Esophagus mucosa (tissue), 1 donor: ENCODE measurements at regions not wholly inside any gene's neighbourhood (a gene's known extent, or its start where the extent isn't known, plus 50 kb on each side); places are given as distances from the start of the nearest gene placed in this dataset.

ENCODE experiments used
- ATAC-seq: fragments of 200-7000 bp; cut with Tn5 transposase; one replicate; pipeline ENCODE4 v1.9.1; 2020
- donor health status: DM: yes; HTN: yes; CAD: no.

DNA sequence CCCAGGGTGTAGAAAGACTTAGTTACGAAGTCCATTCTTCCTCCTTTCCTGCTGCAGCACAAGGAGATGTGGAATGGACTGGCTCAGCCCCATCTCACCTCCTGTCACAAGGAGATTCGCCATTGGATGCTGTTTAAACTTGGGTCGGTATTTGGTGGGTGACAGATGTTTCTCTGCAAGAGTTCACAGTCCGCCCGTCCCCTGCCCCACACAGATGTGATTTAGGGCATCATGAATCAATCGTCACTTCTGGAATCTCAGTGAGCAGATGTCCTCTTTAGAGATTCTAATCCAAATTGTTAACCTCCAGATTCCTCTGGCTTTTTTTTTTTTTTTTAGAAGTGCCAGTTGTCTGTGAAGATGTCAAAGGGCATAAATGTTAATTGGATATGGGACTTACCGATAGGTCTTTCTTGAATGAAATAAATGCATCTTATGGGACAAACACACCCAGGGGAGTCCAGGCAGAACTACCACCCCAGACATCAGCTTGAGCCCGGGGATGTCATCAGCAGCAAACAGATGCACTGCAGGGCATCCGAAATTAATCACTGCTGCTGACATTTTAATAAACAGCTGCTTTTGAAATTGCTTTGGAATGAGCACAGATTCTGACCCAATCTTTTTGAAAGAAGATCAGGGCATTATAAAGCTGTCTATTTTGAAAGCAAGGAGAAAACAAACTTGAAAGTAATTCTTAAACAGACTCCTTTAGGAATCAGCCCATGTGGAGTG, 117.6 kb upstream of the CDH4 start:
- ATAC-seq, result no peak

DNA sequence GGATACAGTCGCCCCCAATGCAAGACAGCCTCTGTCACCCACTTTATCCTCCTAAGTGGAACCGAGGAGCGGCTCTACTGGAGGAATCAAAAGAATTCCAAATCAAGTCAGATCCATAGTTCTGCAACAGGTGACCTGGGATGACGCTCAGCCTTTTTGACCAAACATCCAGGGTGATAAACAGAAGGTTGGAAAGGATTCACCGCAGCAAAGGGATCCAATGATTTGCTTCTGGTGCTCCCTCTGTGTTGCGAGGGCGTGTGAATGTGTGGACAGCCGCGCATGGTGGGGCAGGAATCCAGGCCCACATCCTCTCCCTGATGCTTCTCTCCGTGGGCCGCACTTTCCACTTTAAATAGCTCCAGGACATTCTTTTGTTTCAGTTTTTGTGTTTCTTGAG, 116.8 kb upstream of the CDH4 start:
- ATAC-seq, result no peak

GRCh38 chr20:61135968-61136367, 116.1 kb upstream of the CDH4 start:
- no peak for ATAC-seq

DNA sequence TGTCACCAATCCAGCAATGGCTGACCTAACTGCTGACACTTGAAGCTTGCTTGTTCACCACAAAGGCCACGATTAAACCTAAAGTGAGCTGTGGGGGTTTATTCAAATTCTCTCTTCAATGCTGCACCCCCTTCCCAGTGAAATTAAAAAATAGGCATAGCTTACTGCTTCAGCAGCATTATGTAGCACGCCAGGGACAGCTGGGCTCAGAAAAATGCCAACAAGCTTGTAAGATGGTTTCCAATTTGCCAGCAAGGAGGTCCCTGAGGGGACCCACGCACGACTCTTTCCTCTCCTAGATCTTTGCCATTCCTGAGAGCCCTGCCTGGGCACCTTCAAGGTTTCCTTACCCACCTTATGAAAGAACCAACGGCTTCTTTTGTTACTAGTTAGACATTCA, 113.5 kb upstream of the CDH4 start:
- ATAC-seq, result no peak

DNA sequence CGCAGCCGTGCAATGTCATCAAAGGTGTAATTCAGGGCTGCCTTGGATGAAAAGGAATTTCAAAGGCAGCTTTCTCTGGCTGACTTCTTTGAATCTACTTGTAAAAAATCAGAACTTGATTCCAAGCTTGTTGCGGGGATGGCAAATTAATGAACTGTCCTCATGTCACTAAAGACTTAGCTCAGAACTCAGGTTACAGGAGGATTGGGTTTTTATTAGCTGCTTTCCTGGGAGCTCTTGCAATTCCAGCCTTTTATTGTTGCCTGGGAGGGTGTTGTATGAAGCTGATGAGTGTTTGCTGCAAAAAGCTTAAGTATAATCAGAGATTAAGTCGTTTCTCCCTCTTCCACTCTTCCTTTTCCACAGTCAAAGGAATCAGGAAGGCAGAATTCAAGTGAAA, 113.0 kb upstream of the CDH4 start:
- ATAC-seq, result no peak

DNA sequence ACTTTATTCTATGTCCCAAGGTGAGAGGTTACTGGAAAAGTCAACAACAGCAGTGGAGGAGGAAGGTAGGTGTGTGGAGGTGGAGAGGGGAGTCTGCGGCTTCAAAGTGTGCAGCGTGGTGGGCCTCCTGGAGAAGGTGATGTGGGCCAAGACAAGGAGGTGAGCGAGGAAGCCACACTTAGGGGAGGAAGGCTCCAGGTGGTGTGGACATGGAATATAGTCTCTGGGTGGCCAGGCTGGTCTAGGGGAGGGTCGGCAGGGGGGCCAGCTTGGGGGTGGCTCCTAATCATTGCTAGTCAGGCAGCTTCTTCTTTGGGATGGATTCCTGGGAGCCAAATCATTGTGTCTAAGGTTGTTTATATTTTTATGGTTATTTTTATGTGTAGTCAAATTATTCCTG, 111.5 kb upstream of the CDH4 start:
- ATAC-seq, result no peak

DNA sequence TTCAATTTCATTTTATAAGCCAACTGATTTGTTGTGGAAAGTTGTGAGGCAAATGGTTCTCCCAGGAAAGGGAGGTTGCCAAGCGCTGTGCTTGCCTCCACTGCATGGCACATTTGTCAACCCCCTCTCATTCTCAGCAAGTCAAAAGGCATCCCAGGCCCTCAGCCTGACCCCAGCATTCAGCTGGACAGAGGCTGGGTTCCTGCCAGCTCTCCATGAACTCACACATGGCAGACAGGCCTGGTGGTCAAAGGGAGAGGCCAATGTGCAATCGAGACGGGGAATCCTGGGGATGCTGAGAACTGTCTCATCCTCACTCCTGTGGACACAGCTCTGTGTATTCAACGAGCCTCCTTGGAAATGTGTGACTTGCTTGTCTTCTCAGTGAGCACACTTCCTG, 106.0 kb upstream of the CDH4 start:
- no peak for ATAC-seq

GRCh38 chr20:61149636-61150035, 102.4 kb upstream of the CDH4 start:
- no peak for ATAC-seq

DNA sequence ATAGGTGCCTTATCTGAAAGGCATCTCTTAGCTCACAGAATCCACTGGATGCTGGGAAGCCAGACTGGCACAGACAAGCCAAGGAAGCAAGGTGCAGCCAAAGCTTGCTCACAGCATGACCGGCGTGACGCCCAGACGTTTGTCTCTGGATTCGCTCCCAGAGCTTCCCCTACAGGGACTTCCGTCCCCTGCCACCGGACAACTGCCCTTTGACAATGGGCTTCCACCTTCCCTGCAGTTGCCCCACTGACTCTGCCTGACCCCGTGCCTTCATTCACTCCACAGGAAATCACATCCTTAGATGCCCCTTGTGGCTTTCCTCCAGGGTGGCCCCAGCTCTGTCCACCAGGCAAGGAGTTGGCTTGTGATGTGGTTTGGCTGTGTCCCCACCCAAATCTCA, 94.8 kb upstream of the CDH4 start:
- ATAC-seq, result no peak

- no peak for ATAC-seq
Measured at GRCh38 chr20:61159957-61160686, 91.9 kb upstream of the CDH4 start.

GRCh38 chr20:61161726-61162390, 90.2 kb upstream of the CDH4 start:
- ATAC-seq, result no peak

DNA sequence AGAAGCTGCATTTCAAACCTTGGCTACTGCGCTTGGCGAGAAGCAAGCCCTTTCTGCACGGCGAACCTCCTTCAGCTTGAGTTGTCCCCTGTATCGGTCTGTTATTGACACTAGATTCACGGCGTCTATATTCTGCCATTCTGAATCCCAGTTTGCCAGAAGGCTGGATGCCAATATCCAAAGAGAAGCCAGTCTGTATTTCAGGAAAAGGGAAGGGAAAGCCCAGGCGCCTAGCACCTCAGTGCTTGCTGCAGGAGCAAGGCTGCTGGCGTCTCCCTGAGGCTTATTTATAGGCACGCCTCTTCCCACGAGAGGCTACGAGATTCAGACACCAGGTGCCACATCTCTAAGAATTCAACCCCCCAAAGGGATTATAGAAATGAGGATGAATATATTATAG, 89.6 kb upstream of the CDH4 start:
- no peak for ATAC-seq

DNA sequence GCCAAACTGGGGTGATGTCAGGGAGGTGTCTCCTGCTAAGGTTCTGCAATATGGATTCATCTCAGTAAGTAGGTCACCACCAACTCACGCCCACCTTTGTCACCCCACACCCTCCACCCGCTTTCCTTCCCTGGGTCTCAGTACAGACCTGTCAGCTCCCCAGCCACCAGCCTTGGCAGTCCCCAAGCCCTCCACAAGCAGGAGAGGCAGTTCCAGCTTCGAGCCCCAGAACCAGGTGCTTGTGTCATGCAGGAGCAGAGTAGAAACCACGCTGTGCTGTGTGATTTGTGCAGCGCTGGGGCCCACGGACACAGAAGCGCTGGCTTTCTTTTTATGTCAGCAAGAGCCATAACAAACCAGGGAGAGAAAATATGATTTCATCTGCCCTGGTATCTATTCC, 89.0 kb upstream of the CDH4 start:
- ATAC-seq, result no peak

- no peak for ATAC-seq
Measured at GRCh38 chr20:61166324-61166723, 85.7 kb upstream of the CDH4 start.

GRCh38 chr20:61168605-61169004, 83.5 kb upstream of the CDH4 start:
- ATAC-seq, result no peak

DNA sequence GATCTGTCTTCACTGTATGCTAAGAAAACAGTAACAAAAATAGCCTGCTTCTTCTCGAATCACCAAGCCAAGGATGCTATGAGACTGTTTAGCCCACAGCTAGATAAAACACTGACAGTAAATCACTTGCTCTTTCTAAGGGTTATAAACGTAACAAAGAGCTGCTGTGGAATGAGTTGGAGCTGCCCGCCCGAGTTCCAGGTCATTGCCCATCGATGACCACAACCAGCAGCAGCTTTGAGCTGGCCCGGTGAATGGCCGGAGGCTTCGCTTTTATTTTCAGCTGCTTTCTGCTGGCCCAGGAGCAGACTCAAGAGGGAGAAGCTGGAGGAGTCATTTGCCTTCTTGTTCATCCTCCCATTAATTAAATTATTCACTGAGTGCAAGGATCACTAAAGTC, 82.2 kb upstream of the CDH4 start:
- ATAC-seq, result no peak

GRCh38 chr20:61170496-61171320, 81.4 kb upstream of the CDH4 start:
- ATAC-seq, result no peak

DNA sequence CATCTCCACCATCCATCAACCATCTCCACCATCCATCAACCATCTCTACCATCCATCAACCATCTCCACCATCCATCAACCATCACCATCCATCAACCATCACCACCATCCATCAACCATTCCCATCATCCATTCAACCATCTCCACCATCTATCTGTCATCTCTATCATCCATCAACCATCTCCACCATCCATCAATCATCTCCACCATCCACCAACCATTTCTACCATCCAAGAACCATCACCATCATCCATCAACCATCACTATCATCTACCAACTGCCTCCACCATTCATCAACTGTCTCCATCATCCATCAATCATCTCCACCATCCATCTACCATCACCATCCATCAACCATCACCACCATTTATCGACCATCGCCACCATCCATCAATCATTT, 78.8 kb upstream of the CDH4 start:
- no peak for ATAC-seq

DNA sequence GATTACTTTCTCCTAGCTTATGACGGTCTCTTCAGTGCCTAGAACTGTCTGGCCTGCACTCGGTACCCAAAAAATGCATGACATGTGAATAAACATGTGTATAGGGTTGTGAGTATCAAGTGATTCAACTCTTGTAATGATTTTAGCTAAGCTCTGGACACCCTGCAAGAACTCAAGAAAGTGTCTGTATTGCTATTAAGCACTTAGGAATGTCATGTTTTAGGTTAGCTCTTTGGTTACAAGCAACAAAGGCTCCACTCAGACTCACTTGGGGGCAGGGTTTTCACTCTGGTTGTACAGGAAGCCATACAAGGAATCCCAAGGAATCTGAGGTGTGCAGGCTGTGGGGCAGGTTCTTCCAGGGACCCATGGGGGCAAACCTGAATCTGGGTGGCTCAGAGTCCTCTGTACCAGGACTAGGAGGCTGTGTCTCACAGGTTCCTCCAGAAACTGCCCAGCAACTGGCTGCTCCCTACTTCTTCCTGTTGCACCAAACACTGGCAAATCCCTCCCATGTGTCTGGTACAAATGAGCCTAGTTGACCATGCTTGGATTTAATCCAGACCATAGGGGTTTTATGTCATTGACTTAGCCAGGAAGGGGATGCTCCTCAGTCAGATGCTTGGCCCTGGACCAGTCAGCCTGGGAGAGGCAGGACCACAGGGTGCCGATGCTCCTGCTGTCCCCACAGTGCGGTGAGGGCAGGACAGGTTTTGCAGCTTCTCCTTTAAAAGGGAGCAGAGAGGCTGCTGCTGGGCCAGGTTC, 77.9 kb upstream of the CDH4 start:
- ATAC-seq, result no peak

GRCh38 chr20:61176874-61177273, 75.2 kb upstream of the CDH4 start:
- no peak for ATAC-seq

DNA sequence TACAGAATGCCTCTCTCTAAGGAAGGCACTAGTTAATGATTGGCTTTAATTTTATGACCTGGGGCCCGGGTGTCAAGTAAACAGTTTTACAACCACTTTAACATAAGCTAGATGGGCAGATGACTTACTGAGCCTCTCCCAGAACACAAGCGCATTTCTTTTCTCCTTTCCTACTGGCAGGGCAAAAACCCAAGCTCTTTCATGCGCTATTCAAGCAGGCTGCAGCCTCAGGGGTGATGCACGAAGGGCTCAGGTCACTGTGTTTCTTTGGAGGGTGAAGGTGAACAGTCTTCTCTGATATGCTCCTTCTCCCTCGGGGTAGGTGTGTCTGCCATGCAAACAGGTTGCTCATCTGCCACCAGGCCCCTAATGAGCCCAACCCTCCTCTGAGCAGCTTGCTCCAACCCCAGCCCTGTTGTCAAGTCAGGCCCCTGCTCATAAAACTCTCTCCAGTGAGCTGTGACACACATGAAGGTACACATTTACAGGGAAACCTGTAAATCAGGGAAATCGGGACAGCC, 73.5 kb upstream of the CDH4 start:
- no peak for ATAC-seq

- ATAC-seq, result no peak
Measured at GRCh38 chr20:61184194-61184593, 67.9 kb upstream of the CDH4 start.
